ENCODE measurements at regions not wholly inside any gene's neighbourhood (a gene's known extent, or its start where the extent isn't known, plus 50 kb on each side); places are given as distances from the start of the nearest gene placed in this dataset.

DNA sequence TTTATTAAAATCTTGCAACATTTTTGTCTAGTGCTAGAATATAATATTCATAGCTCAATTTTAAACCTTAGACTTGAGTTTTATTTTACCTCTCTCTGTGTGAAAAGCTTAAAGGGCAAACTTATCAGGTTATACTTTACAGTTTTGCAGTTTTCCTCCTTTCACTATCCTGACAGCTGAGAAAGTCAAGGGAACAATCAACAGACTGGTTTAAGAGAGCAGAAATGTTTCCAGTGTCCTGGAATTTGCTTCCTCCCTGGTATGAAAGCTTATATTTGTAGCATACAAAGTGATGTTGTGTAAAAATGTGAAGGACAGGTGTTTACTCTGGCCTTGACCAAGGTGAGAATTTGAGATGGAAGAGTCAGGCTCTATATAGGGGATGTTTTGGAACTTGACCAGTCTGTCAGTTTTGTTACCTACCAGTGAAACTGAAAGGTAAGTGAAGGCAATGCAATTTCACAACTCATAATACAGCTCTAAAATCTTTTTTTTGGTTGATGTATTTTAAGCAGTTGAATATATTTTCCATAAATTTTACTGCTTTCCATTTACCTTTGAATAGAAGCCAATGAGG lies 64.6 kb downstream of the FHIP1A start:
- Histone ChIP-seq H3K4me1 (ENCODE audit: control insufficient read depth, insufficient read depth, low read length) (no peaks in the 10 kb centered on the region), H3K27ac (ENCODE audit: low read length) (no peak overlapping the region), H3K36me3 (ENCODE audit: control insufficient read depth, insufficient read depth, low read length) (no peaks in the 10 kb centered on the region), H3K27me3 (ENCODE audit: control insufficient read depth, insufficient read depth, low read length) (no peaks in the 10 kb centered on the region), H3K9me3 (ENCODE audit: control insufficient read depth, insufficient read depth, low read depth, low read length) (no peaks in the 10 kb centered on the region), H3K4me3 (ENCODE audit: low read depth in 2 of 2, low read length in 2 of 2) (no peak overlapping the region)
- no peak for TF ChIP-seq SIN3A (IDR thresholded peaks at IDR 0.05; ENCODE audit: borderline replicate concordance, insufficient read depth, low read depth, low read length)
- TF ChIP-seq POLR2AphosphoS5 (IDR thresholded peaks at IDR 0.05; ENCODE audit: low read depth, low read length) = no peak
- no peak for TF ChIP-seq TCF7L2 (IDR thresholded peaks at IDR 0.05; ENCODE audit: low read depth, low read length)
- TF ChIP-seq, protein P1, sequence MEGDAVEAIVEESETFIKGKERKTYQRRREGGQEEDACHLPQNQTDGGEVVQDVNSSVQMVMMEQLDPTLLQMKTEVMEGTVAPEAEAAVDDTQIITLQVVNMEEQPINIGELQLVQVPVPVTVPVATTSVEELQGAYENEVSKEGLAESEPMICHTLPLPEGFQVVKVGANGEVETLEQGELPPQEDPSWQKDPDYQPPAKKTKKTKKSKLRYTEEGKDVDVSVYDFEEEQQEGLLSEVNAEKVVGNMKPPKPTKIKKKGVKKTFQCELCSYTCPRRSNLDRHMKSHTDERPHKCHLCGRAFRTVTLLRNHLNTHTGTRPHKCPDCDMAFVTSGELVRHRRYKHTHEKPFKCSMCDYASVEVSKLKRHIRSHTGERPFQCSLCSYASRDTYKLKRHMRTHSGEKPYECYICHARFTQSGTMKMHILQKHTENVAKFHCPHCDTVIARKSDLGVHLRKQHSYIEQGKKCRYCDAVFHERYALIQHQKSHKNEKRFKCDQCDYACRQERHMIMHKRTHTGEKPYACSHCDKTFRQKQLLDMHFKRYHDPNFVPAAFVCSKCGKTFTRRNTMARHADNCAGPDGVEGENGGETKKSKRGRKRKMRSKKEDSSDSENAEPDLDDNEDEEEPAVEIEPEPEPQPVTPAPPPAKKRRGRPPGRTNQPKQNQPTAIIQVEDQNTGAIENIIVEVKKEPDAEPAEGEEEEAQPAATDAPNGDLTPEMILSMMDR (IDR thresholded peaks at IDR 0.05) = no peak
- TF ChIP-seq, protein P2, sequence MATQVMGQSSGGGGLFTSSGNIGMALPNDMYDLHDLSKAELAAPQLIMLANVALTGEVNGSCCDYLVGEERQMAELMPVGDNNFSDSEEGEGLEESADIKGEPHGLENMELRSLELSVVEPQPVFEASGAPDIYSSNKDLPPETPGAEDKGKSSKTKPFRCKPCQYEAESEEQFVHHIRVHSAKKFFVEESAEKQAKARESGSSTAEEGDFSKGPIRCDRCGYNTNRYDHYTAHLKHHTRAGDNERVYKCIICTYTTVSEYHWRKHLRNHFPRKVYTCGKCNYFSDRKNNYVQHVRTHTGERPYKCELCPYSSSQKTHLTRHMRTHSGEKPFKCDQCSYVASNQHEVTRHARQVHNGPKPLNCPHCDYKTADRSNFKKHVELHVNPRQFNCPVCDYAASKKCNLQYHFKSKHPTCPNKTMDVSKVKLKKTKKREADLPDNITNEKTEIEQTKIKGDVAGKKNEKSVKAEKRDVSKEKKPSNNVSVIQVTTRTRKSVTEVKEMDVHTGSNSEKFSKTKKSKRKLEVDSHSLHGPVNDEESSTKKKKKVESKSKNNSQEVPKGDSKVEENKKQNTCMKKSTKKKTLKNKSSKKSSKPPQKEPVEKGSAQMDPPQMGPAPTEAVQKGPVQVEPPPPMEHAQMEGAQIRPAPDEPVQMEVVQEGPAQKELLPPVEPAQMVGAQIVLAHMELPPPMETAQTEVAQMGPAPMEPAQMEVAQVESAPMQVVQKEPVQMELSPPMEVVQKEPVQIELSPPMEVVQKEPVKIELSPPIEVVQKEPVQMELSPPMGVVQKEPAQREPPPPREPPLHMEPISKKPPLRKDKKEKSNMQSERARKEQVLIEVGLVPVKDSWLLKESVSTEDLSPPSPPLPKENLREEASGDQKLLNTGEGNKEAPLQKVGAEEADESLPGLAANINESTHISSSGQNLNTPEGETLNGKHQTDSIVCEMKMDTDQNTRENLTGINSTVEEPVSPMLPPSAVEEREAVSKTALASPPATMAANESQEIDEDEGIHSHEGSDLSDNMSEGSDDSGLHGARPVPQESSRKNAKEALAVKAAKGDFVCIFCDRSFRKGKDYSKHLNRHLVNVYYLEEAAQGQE (IDR thresholded peaks at IDR 0.05; ENCODE audit: insufficient read depth in 1 of 2, low read depth in 2 of 2, low read length in 1 of 2) = no peak
- POLR2A ChIA-PET = no interaction called here
- no TSS peak for BruUV-seq (replicated peaks)
- CTCF ChIA-PET = no interaction called here
- DNase-seq (ENCODE audit: low read depth, low spot score) (no peak), ATAC-seq (no peak)
- intact Hi-C loops (cut with micrococcal nuclease; ENCODE audit: unreplicated experiment) = no loop called here
- in situ Hi-C loops (cut with HindIII; ENCODE audit: low pct_unique_long_range_greater_than_20kb, low sequenced_read_pairs) = no loop called here

- ATAC-seq (no peak), DNase-seq (ENCODE audit: low read depth, low spot score) (no peak)
- no peaks in the 10 kb centered on the region for H3K27me3 ChIP-seq (ENCODE audit: control insufficient read depth, insufficient read depth, low read length)
- H3K4me1 ChIP-seq (ENCODE audit: control insufficient read depth, insufficient read depth, low read length) = no peaks in the 10 kb centered on the region
- TF ChIP-seq TCF7L2 (IDR thresholded peaks at IDR 0.05; ENCODE audit: low read depth, low read length) = no peak
- H3K4me3 ChIP-seq (ENCODE audit: low read depth in 2 of 2, low read length in 2 of 2) = no peak overlapping the region
- in situ Hi-C loops (cut with HindIII; ENCODE audit: low pct_unique_long_range_greater_than_20kb, low sequenced_read_pairs) = no loop called here
- H3K36me3 ChIP-seq (ENCODE audit: control insufficient read depth, insufficient read depth, low read length) = no peaks in the 10 kb centered on the region
- ChIA-PET CTCF (no interaction called here), POLR2A (no interaction called here)
- intact Hi-C loops (cut with micrococcal nuclease; ENCODE audit: unreplicated experiment) = no loop called here
- H3K27ac ChIP-seq (ENCODE audit: low read length) = no peak overlapping the region
- H3K9me3 ChIP-seq (ENCODE audit: control insufficient read depth, insufficient read depth, low read depth, low read length) = no peaks in the 10 kb centered on the region
- BruUV-seq (replicated peaks) = no TSS peak
These were observed 66.2 kb downstream of the FHIP1A start for GRCh38 chr4:151475035-151475714.

DNA sequence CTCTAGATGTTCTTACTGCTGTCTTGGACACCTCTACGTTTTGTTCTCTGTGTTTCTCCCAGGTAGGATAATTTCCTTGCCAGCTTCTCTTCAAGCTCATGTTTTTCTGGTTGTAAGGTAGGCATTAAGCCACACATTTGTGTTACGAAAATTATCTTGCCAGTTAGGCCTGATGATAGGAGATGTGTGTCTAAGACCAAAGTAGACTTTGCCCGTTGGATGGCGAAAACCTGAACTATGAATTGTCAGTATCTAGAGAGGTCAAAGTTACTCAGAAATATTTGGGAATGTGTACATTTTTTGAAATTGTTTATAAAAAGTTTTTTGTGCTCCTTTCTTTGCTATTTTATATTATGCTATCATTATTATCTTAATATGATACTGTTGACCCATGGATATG lies 72.8 kb downstream of the FHIP1A start:
- in situ Hi-C loops (cut with HindIII; ENCODE audit: low pct_unique_long_range_greater_than_20kb, low sequenced_read_pairs) (no loop called here), intact Hi-C loops (cut with micrococcal nuclease; ENCODE audit: unreplicated experiment) (no loop called here)
- BruUV-seq (replicated peaks) = no TSS peak

More for the DNA sequence above, 72.8 kb downstream of the FHIP1A start:
- ATAC-seq (no peak), DNase-seq (ENCODE audit: low read depth, low spot score) (no peak)
- Histone ChIP-seq H3K4me1 (ENCODE audit: control insufficient read depth, insufficient read depth, low read length) (no peaks in the 10 kb centered on the region), H3K27ac (ENCODE audit: low read length) (no peak overlapping the region), H3K9me3 (ENCODE audit: control insufficient read depth, insufficient read depth, low read depth, low read length) (no peaks in the 10 kb centered on the region), H3K4me3 (ENCODE audit: low read depth in 2 of 2, low read length in 2 of 2) (no peak overlapping the region), H3K36me3 (ENCODE audit: control insufficient read depth, insufficient read depth, low read length) (no peaks in the 10 kb centered on the region), H3K27me3 (ENCODE audit: control insufficient read depth, insufficient read depth, low read length) (no peaks in the 10 kb centered on the region)
- ChIA-PET POLR2A (no interaction called here), CTCF (no interaction called here)
- TF ChIP-seq TCF7L2 (IDR thresholded peaks at IDR 0.05; ENCODE audit: low read depth, low read length) (no peak), SIN3A (IDR thresholded peaks at IDR 0.05; ENCODE audit: borderline replicate concordance, insufficient read depth, low read depth, low read length) (no peak)
- TF ChIP-seq, protein P2 (IDR thresholded peaks at IDR 0.05; ENCODE audit: insufficient read depth in 1 of 2, low read depth in 2 of 2, low read length in 1 of 2) = no peak
